ENCODE measurements at regions not wholly inside any gene's neighbourhood (a gene's known extent, or its start where the extent isn't known, plus 50 kb on each side); places are given as distances from the start of the nearest gene placed in this dataset.

DNA sequence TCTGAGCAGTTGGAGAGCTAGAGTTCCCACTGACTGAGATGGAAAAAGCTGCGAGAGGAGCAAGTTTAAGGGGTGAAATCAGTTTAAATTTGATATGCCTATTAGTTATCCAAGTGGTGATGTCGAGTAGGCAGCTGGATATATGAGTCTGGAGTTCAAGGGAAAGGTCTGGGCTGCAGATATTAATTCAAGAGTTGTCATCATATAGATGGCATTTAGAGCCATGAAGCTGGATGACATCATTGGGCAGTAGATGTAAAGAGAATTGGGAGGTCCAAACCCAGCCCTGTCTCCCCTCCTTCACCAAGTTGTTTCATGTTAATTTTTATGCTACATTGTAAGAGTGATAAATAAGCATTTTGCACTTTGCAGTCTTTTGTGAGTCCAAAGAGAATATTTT lies 898.1 kb downstream of the GALC start:
- TF ChIP-seq, protein P1, sequence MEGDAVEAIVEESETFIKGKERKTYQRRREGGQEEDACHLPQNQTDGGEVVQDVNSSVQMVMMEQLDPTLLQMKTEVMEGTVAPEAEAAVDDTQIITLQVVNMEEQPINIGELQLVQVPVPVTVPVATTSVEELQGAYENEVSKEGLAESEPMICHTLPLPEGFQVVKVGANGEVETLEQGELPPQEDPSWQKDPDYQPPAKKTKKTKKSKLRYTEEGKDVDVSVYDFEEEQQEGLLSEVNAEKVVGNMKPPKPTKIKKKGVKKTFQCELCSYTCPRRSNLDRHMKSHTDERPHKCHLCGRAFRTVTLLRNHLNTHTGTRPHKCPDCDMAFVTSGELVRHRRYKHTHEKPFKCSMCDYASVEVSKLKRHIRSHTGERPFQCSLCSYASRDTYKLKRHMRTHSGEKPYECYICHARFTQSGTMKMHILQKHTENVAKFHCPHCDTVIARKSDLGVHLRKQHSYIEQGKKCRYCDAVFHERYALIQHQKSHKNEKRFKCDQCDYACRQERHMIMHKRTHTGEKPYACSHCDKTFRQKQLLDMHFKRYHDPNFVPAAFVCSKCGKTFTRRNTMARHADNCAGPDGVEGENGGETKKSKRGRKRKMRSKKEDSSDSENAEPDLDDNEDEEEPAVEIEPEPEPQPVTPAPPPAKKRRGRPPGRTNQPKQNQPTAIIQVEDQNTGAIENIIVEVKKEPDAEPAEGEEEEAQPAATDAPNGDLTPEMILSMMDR (IDR thresholded peaks at IDR 0.05): no peak
- TF ChIP-seq POLR2A (IDR thresholded peaks at IDR 0.05): no peak
